CD4-positive, CD25-positive, alpha-beta regulatory T cell (primary cell): ENCODE measurements at regions not wholly inside any gene's neighbourhood (a gene's known extent, or its start where the extent isn't known, plus 50 kb on each side); places are given as distances from the start of the nearest gene placed in this dataset.
A peak's percentile ranks its signal among the peaks of the same experiment; 100 is the strongest.

ENCODE experiments used
- ATAC-seq, 2 donors: fragments of 150-1000 bp; cut with Tn5 transposase; one replicate each; pipeline ENCODE4 v1.10.0; 2021; ENCODE audit warnings: low read depth in 2 of 2, moderate number of reproducible peaks in 2 of 2, moderate library complexity in 1 of 2
- DNase-seq, 3 donors: peaks; one replicate each; pipeline versions ENCODE4 v3.0.0 to v3.0.0-alpha.2; 2012 to 2022; ENCODE audit warnings: mixed read lengths in 1 of 3
- H3K27ac ChIP-seq: one replicate; pipeline ENCODE4 v1.7.0; 2013; ENCODE audit warnings: mild to moderate bottlenecking, low read length; ENCODE audit not compliant: insufficient read depth, poor library complexity, severe bottlenecking
- H3K27me3 ChIP-seq: one replicate; pipeline ENCODE4 v1.7.0; 2013; ENCODE audit warnings: low read length; ENCODE audit not compliant: control insufficient read depth, insufficient read depth
- H3K36me3 ChIP-seq: one replicate; pipeline ENCODE4 v1.7.0; 2013; ENCODE audit warnings: mild to moderate bottlenecking, low read length, moderate library complexity; ENCODE audit not compliant: control insufficient read depth, insufficient read depth
- H3K4me1 ChIP-seq: 2 replicates; pipeline ENCODE4 v1.7.0; 2013; ENCODE audit warnings: mild to moderate bottlenecking, low read length; ENCODE audit not compliant: insufficient read depth, control insufficient read depth, poor library complexity, severe bottlenecking
- H3K4me3 ChIP-seq: one replicate; pipeline ENCODE4 v1.7.0; 2013; ENCODE audit warnings: low read depth, mild to moderate bottlenecking, low read length, moderate library complexity
- H3K9me3 ChIP-seq, 2 experiments: 1 replicate in 1 of 2; 2 replicates in 1 of 2; pipeline ENCODE4 v1.7.0; 2013; ENCODE audit warnings: low read length in 2 of 2, mild to moderate bottlenecking in 1 of 2, moderate library complexity in 1 of 2; ENCODE audit not compliant: control insufficient read depth in 2 of 2
- H3K27ac Mint-ChIP-seq, 3 donors: one replicate each; pipeline ENCODE4 v1.8.0; 2020 to 2022; ENCODE audit warnings: mild to moderate bottlenecking in 3 of 3, mixed read lengths in 3 of 3, moderate library complexity in 2 of 3
- H3K27me3 Mint-ChIP-seq: one replicate; pipeline ENCODE4 v1.8.0; 2022; ENCODE audit warnings: mild to moderate bottlenecking, mixed read lengths
- H3K36me3 Mint-ChIP-seq: one replicate; pipeline ENCODE4 v1.8.0; 2020; ENCODE audit warnings: mixed read lengths
- H3K4me1 Mint-ChIP-seq, 4 donors: one replicate each; pipeline ENCODE4 v1.8.0; 2020 to 2022; ENCODE audit warnings: mixed read lengths in 4 of 4, mild to moderate bottlenecking in 1 of 4
- H3K4me3 Mint-ChIP-seq, 4 donors: one replicate each; pipeline ENCODE4 v1.8.0; 2020 to 2022; ENCODE audit warnings: mild to moderate bottlenecking in 4 of 4, mixed read lengths in 4 of 4, moderate library complexity in 3 of 4
- H3K9me3 Mint-ChIP-seq, 7 donors: one replicate each; pipeline ENCODE4 v1.8.0; 2020 to 2022; ENCODE audit warnings: mixed read lengths in 7 of 7, mild to moderate bottlenecking in 3 of 7, moderate library complexity in 2 of 7

- peaks cover 0 to 2% (median 0%) of the 10 kb centered on the region in 7 donors for H3K9me3 Mint-ChIP-seq
Observed at GRCh38 chr5:143738417-143739401, 73.3 kb upstream of the HMHB1 start.

GRCh38 chr5:143737062-143737461 lies 74.9 kb upstream of the HMHB1 start:
- Mint-ChIP-seq H3K27ac (no peak overlapping the region), H3K4me3 (no peak overlapping the region), H3K27me3 (peaks cover 15% of the 10 kb centered on the region), H3K4me1 (peaks cover 0 to 2% (median 0%) of the 10 kb centered on the region in 4 donors), H3K36me3 (no peaks in the 10 kb centered on the region), H3K9me3 (peaks cover 0 to 2% (median 0%) of the 10 kb centered on the region in 7 donors)
- Histone ChIP-seq H3K27me3 (peaks cover 2% of the 10 kb centered on the region), H3K36me3 (no peaks in the 10 kb centered on the region), H3K4me1 (no peaks in the 10 kb centered on the region), H3K9me3 (no peaks in the 10 kb centered on the region), H3K4me3 (no peak overlapping the region), H3K27ac (no peak overlapping the region)
- no peak for DNase-seq
- no peak for ATAC-seq

More at GRCh38 chr5:143738417-143739401, 73.3 kb upstream of the HMHB1 start:
- no peak overlapping the region for H3K4me3 Mint-ChIP-seq
- H3K4me3 ChIP-seq = no peak overlapping the region
- H3K9me3 ChIP-seq = no peaks in the 10 kb centered on the region
- no peaks in the 10 kb centered on the region for H3K36me3 Mint-ChIP-seq
- no peak overlapping the region for H3K27ac ChIP-seq
- peaks cover 0 to 2% (median 1%) of the 10 kb centered on the region in 4 donors for H3K4me1 Mint-ChIP-seq
- no peak overlapping the region for H3K27ac Mint-ChIP-seq
- no peaks in the 10 kb centered on the region for H3K36me3 ChIP-seq
- DNase-seq = no peak
- no peak for ATAC-seq
- peaks cover 10% of the 10 kb centered on the region for H3K27me3 Mint-ChIP-seq
- no peaks in the 10 kb centered on the region for H3K4me1 ChIP-seq
- peaks cover 2% of the 10 kb centered on the region for H3K27me3 ChIP-seq

GRCh38 chr5:143734456-143734780 lies 77.5 kb upstream of the HMHB1 start:
- DNase-seq (no peak), ATAC-seq (no peak)
- Histone ChIP-seq H3K4me3 (no peak overlapping the region), H3K27me3 (peaks cover 2% of the 10 kb centered on the region), H3K9me3 (no peaks in the 10 kb centered on the region), H3K36me3 (no peaks in the 10 kb centered on the region), H3K4me1 (no peaks in the 10 kb centered on the region), H3K27ac (no peak overlapping the region)
- H3K27me3 Mint-ChIP-seq = peaks cover 32% of the 10 kb centered on the region
- H3K27ac Mint-ChIP-seq = no peak overlapping the region
- H3K4me1 Mint-ChIP-seq = no peaks in the 10 kb centered on the region
- no peaks in the 10 kb centered on the region for H3K36me3 Mint-ChIP-seq
- no peak overlapping the region for H3K4me3 Mint-ChIP-seq
- H3K9me3 Mint-ChIP-seq = peaks cover 0 to 2% (median 0%) of the 10 kb centered on the region in 7 donors

- Histone ChIP-seq H3K4me1 (no peaks in the 10 kb centered on the region), H3K9me3 (no peaks in the 10 kb centered on the region), H3K27ac (no peak overlapping the region), H3K4me3 (no peak overlapping the region), H3K36me3 (no peaks in the 10 kb centered on the region), H3K27me3 (peaks cover 5% of the 10 kb centered on the region)
- ATAC-seq = no peak
- H3K9me3 Mint-ChIP-seq = peaks cover 0 to 2% (median 0%) of the 10 kb centered on the region in 7 donors
- H3K27me3 Mint-ChIP-seq = peaks cover 36% of the 10 kb centered on the region
- no peak overlapping the region for H3K4me3 Mint-ChIP-seq
- H3K4me1 Mint-ChIP-seq = no peaks in the 10 kb centered on the region
- no peak for DNase-seq
- no peaks in the 10 kb centered on the region for H3K36me3 Mint-ChIP-seq
- no peak overlapping the region for H3K27ac Mint-ChIP-seq
Observed at GRCh38 chr5:143733665-143734455, 78.1 kb upstream of the HMHB1 start.

GRCh38 chr5:143732402-143732801 lies 79.6 kb upstream of the HMHB1 start:
- no peak overlapping the region for H3K27ac Mint-ChIP-seq
- H3K27me3 ChIP-seq = peaks cover 3% of the 10 kb centered on the region
- no peaks in the 10 kb centered on the region for H3K4me1 ChIP-seq
- no peaks in the 10 kb centered on the region for H3K4me1 Mint-ChIP-seq
- H3K9me3 Mint-ChIP-seq = peaks cover 0 to 2% (median 0%) of the 10 kb centered on the region in 7 donors
- no peak overlapping the region for H3K27ac ChIP-seq
- H3K36me3 ChIP-seq = no peaks in the 10 kb centered on the region
- H3K4me3 Mint-ChIP-seq = no peak overlapping the region
- DNase-seq = no peak
- H3K27me3 Mint-ChIP-seq = peaks cover 36% of the 10 kb centered on the region
- ATAC-seq = no peak
- no peak overlapping the region for H3K4me3 ChIP-seq
- H3K9me3 ChIP-seq = no peaks in the 10 kb centered on the region
- no peaks in the 10 kb centered on the region for H3K36me3 Mint-ChIP-seq

- Mint-ChIP-seq H3K27ac (peak overlapping the region in 1 of 3 donors; percentile 29), H3K4me3 (no peak overlapping the region), H3K27me3 (peaks cover 32% of the 10 kb centered on the region), H3K9me3 (peaks cover 0 to 7% (median 2%) of the 10 kb centered on the region in 7 donors), H3K36me3 (no peaks in the 10 kb centered on the region), H3K4me1 (no peaks in the 10 kb centered on the region)
- Histone ChIP-seq H3K27ac (no peak overlapping the region), H3K36me3 (no peaks in the 10 kb centered on the region), H3K9me3 (no peaks in the 10 kb centered on the region), H3K4me3 (no peak overlapping the region), H3K4me1 (no peaks in the 10 kb centered on the region), H3K27me3 (peaks cover 3% of the 10 kb centered on the region)
- DNase-seq (no peak), ATAC-seq (no peak)
Observed at GRCh38 chr5:143730112-143730801, 81.7 kb upstream of the HMHB1 start.

GRCh38 chr5:143729334-143729946 lies 82.5 kb upstream of the HMHB1 start:
- no peak for ATAC-seq
- H3K9me3 Mint-ChIP-seq = peaks cover 0 to 13% (median 5%) of the 10 kb centered on the region in 7 donors

More at GRCh38 chr5:143729334-143729946, 82.5 kb upstream of the HMHB1 start:
- H3K4me1 ChIP-seq = no peaks in the 10 kb centered on the region
- no peaks in the 10 kb centered on the region for H3K36me3 Mint-ChIP-seq
- no peaks in the 10 kb centered on the region for H3K4me1 Mint-ChIP-seq
- no peak overlapping the region for H3K4me3 ChIP-seq
- no peak overlapping the region for H3K27ac ChIP-seq
- no peak overlapping the region for H3K27ac Mint-ChIP-seq
- H3K27me3 ChIP-seq = peaks cover 4% of the 10 kb centered on the region
- peaks cover 30% of the 10 kb centered on the region for H3K27me3 Mint-ChIP-seq
- no peak overlapping the region for H3K4me3 Mint-ChIP-seq
- DNase-seq = no peak
- no peaks in the 10 kb centered on the region for H3K36me3 ChIP-seq
- peaks cover 6% of the 10 kb centered on the region in 2 experiments for H3K9me3 ChIP-seq
